Stomach (tissue), 4 donors: ENCODE measurements at regions not wholly inside any gene's neighbourhood (a gene's known extent, or its start where the extent isn't known, plus 50 kb on each side); places are given as distances from the start of the nearest gene placed in this dataset.

ENCODE experiments used
- EP300 ChIP-seq: sonication (generic); formaldehyde crosslinking; IDR thresholded peaks from one replicate; pipeline ENCODE4 v1.6.1; 2017; ENCODE audit warnings: antibody characterized with exemption
- POLR2AphosphoS5 ChIP-seq, 3 donors: sonication (generic); formaldehyde crosslinking; IDR thresholded peaks; one replicate each; pipeline ENCODE4 v1.6.1; 2016; ENCODE audit warnings: antibody characterized with exemption in 3 of 3
- TF ChIP-seq, protein P1 (sequence below), 7 experiments: fragments of 450-650 bp in 4 of 7; fragments of 200-600 bp in 3 of 7; sonication (generic) in 3 of 7; IDR thresholded peaks; one replicate each; pipeline ENCODE4 v1.5.1; 2016 to 2019; ENCODE audit warnings: antibody characterized with exemption in 7 of 7, control low read depth in 2 of 7, mild to moderate bottlenecking in 1 of 7

DNA sequence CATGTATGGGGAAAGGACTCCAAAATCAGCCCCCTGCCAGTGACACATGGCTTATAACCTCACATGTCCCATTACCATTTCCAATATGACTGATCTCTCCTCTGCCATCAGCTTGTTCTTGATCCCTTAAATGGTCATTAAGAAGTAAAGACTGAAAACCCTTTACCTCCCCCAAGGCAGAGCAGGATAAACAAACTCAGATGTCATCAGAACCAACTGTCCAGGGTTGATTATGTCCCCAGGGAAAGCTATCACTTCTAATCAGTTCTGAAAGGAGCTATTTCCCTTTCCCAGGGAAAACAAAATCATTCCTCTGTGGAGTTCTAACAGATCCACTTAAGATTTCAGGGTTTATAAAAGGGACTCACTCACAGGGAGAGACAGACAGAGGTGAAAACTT is 350.9 kb downstream of the SUCLA2 start:
- TF ChIP-seq EP300 = no peak
- TF ChIP-seq, protein P1, sequence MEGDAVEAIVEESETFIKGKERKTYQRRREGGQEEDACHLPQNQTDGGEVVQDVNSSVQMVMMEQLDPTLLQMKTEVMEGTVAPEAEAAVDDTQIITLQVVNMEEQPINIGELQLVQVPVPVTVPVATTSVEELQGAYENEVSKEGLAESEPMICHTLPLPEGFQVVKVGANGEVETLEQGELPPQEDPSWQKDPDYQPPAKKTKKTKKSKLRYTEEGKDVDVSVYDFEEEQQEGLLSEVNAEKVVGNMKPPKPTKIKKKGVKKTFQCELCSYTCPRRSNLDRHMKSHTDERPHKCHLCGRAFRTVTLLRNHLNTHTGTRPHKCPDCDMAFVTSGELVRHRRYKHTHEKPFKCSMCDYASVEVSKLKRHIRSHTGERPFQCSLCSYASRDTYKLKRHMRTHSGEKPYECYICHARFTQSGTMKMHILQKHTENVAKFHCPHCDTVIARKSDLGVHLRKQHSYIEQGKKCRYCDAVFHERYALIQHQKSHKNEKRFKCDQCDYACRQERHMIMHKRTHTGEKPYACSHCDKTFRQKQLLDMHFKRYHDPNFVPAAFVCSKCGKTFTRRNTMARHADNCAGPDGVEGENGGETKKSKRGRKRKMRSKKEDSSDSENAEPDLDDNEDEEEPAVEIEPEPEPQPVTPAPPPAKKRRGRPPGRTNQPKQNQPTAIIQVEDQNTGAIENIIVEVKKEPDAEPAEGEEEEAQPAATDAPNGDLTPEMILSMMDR (IDR thresholded peaks at IDR 0.05) = no peak
- no peak for TF ChIP-seq POLR2AphosphoS5 (IDR thresholded peaks at IDR 0.05)
